Keratinocyte (primary cell): ENCODE measurements at regions not wholly inside any gene's neighbourhood (a gene's known extent, or its start where the extent isn't known, plus 50 kb on each side); places are given as distances from the start of the nearest gene placed in this dataset.

ENCODE experiments used
- DNase-seq: peaks from one replicate; pipeline ENCODE4 v3.0.0-alpha.2; 2011; ENCODE audit warnings: low read depth, missing footprints, low spot score
- FAIRE-seq: peaks from 2 replicates; lab custom pipeline; 2011; peaks lifted over from hg19 to GRCh38; lab: Jason Lieb, UNC
- H2AFZ ChIP-seq: 2 replicates; pipeline ENCODE4 v1.6.0; 2012; ENCODE audit warnings: low read length, control low read depth, inconsistent platforms; ENCODE audit not compliant: control insufficient read depth
- H3K27ac ChIP-seq: 2 replicates; pipeline ENCODE4 v1.5.1; 2011; ENCODE audit warnings: low read length; ENCODE audit not compliant: control insufficient read depth, insufficient read depth
- H3K27me3 ChIP-seq: 3 replicates; pipeline ENCODE4 v1.6.0; 2011; ENCODE audit warnings: low read length; ENCODE audit not compliant: control insufficient read depth, insufficient read depth; ENCODE audit errors: extremely low read depth
- H3K36me3 ChIP-seq, 2 experiments: 2 replicates in 1 of 2; 3 replicates in 1 of 2; pipeline ENCODE4 v1.5.1; 2011; ENCODE audit warnings: low read length in 2 of 2, mild to moderate bottlenecking in 1 of 2; ENCODE audit not compliant: control insufficient read depth in 2 of 2, insufficient read depth in 2 of 2; ENCODE audit errors: extremely low read depth in 1 of 2
- H3K4me1 ChIP-seq: 3 replicates; pipeline ENCODE4 v1.5.1; 2011; ENCODE audit warnings: low read length; ENCODE audit not compliant: control insufficient read depth, insufficient read depth; ENCODE audit errors: extremely low read depth
- H3K4me2 ChIP-seq: 3 replicates; pipeline ENCODE4 v1.6.0; 2011; ENCODE audit warnings: low read depth, low read length; ENCODE audit not compliant: control insufficient read depth, insufficient read depth; ENCODE audit errors: extremely low read depth
- H3K4me3 ChIP-seq, 3 experiments: fragments of 200-600 bp in 1 of 3; sonication (generic) in 1 of 3; 2 replicates in 2 of 3; 3 replicates in 1 of 3; pipeline ENCODE4 v1.5.1; 2011 to 2016; ENCODE audit warnings: low read length in 3 of 3, mild to moderate bottlenecking in 3 of 3, control low read depth in 2 of 3, inconsistent platforms in 1 of 3, low read depth in 1 of 3, mixed read lengths in 1 of 3, mixed run types in 1 of 3, moderate library complexity in 1 of 3; ENCODE audit not compliant: control insufficient read depth in 2 of 3, insufficient read depth in 2 of 3; ENCODE audit errors: extremely low read depth in 1 of 3
- H3K79me2 ChIP-seq: 2 replicates; pipeline ENCODE4 v1.6.0; 2012; ENCODE audit warnings: low read length; ENCODE audit not compliant: control insufficient read depth, insufficient read depth
- H3K9ac ChIP-seq: 3 replicates; pipeline ENCODE4 v1.6.0; 2011; ENCODE audit warnings: low read length; ENCODE audit not compliant: control insufficient read depth, insufficient read depth; ENCODE audit errors: extremely low read depth
- H3K9me1 ChIP-seq: 3 replicates; pipeline ENCODE4 v1.6.0; 2011; ENCODE audit warnings: low read length; ENCODE audit not compliant: control insufficient read depth, insufficient read depth; ENCODE audit errors: extremely low read depth
- H3K9me3 ChIP-seq: 2 replicates; pipeline ENCODE4 v1.5.1; 2012; ENCODE audit warnings: low read depth, low read length; ENCODE audit not compliant: control insufficient read depth
- H4K20me1 ChIP-seq: 3 replicates; pipeline ENCODE4 v1.6.0; 2011; ENCODE audit warnings: low read length; ENCODE audit not compliant: control insufficient read depth, insufficient read depth; ENCODE audit errors: extremely low read depth
- EZH2 ChIP-seq: IDR thresholded peaks from one replicate; pipeline ENCODE4 v1.6.1; 2012; ENCODE audit warnings: inconsistent platforms, mild to moderate bottlenecking, low read length, moderate library complexity
- dilution Hi-C: fragments of 300-500 bp; cut with MboI; formaldehyde crosslinking; loops from one replicate; pipeline ENCODE4 v1.7.0; 2020; ENCODE audit warnings: low sequenced_read_pairs; ENCODE audit not compliant: extremely low pct_ligation_motif_present
- TF ChIP-seq, protein P1 (sequence below), 3 experiments: IDR thresholded peaks in 1 of 3; conservative IDR thresholded peaks in 1 of 3; optimal IDR thresholded peaks in 1 of 3; 2 replicates in 2 of 3; 3 replicates in 1 of 3; pipeline versions ENCODE3 to v1.5.1; 2011; ENCODE audit warnings: low read length in 3 of 3, mild to moderate bottlenecking in 3 of 3, moderate library complexity in 2 of 3, control low read depth in 1 of 3, inconsistent platforms in 1 of 3; ENCODE audit not compliant: insufficient read depth in 2 of 3; ENCODE audit errors: extremely low read depth in 1 of 3

DNA sequence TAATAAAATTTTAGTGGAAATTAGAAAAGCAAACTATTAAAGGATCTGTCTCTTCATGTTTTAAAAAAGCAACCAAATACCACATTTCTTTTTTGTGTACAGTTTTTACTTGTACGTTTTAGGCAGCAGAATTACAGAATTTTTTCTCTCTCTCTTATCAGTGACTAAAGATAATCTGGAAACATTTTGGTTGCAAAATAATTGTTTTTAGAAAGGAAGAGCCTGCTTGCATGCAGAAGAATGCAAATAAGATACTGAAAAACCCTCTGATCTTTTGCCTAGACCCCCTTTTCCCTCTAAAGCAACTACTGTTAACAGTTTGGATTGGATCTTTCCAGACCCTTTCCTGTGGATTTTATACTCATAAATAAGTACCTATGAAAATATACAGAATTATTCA, 75.9 kb upstream of the SGCD start:
- DNase-seq (no peak), FAIRE-seq (no peak)
- H3K27ac ChIP-seq = no peak overlapping the region
- H3K79me2 ChIP-seq = no peaks in the 10 kb centered on the region
- H3K4me2 ChIP-seq = no peak overlapping the region
- H2AFZ ChIP-seq = no peak overlapping the region
- H3K27me3 ChIP-seq = no peaks in the 10 kb centered on the region
- no peak overlapping the region for H3K4me3 ChIP-seq
- H4K20me1 ChIP-seq = no peaks in the 10 kb centered on the region
- dilution Hi-C loops = no loop called here
- no peaks in the 10 kb centered on the region for H3K9me1 ChIP-seq
- TF ChIP-seq EZH2 = no peak
- TF ChIP-seq, protein P1, sequence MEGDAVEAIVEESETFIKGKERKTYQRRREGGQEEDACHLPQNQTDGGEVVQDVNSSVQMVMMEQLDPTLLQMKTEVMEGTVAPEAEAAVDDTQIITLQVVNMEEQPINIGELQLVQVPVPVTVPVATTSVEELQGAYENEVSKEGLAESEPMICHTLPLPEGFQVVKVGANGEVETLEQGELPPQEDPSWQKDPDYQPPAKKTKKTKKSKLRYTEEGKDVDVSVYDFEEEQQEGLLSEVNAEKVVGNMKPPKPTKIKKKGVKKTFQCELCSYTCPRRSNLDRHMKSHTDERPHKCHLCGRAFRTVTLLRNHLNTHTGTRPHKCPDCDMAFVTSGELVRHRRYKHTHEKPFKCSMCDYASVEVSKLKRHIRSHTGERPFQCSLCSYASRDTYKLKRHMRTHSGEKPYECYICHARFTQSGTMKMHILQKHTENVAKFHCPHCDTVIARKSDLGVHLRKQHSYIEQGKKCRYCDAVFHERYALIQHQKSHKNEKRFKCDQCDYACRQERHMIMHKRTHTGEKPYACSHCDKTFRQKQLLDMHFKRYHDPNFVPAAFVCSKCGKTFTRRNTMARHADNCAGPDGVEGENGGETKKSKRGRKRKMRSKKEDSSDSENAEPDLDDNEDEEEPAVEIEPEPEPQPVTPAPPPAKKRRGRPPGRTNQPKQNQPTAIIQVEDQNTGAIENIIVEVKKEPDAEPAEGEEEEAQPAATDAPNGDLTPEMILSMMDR (optimal IDR thresholded peaks at IDR 0.05 in 1 of 3, IDR thresholded peaks at IDR 0.05 in 1 of 3, conservative IDR thresholded peaks at IDR 0.05 in 1 of 3; ENCODE audit: extremely low read depth in 1 of 3, insufficient read depth in 2 of 3, low read length in 3 of 3) = no peak
- H3K9ac ChIP-seq = no peak overlapping the region
- H3K9me3 ChIP-seq = no peaks in the 10 kb centered on the region
- H3K4me1 ChIP-seq = no peaks in the 10 kb centered on the region
- no peaks in the 10 kb centered on the region for H3K36me3 ChIP-seq

DNA sequence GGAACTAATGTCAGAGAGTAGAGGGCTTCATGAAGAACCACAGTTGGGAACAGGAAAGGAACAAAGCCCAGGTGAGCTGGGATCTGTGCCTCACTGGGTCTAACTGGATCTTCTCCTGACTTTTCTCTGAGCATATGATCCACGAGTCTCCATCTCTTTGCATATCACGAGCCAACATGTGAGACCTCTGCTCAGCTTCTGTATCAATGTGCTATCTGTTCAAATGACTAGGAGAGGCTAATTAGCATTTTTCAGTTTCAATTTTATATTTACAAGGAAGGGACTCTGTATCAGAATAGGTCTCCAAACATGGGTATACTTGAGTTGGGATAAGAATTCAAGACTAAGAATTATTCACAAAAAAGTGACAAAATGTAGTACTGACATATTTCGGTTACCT, 73.8 kb upstream of the SGCD start:
- H3K27ac ChIP-seq = no peak overlapping the region
- no peak overlapping the region for H3K9ac ChIP-seq
- H3K4me1 ChIP-seq = no peaks in the 10 kb centered on the region
- no peaks in the 10 kb centered on the region for H3K79me2 ChIP-seq
- FAIRE-seq = no peak
- no peaks in the 10 kb centered on the region for H3K9me3 ChIP-seq
- H3K27me3 ChIP-seq = no peaks in the 10 kb centered on the region
- no peak overlapping the region for H3K4me2 ChIP-seq
- H3K36me3 ChIP-seq = no peaks in the 10 kb centered on the region
- DNase-seq = no peak
- no peaks in the 10 kb centered on the region for H4K20me1 ChIP-seq
- H3K9me1 ChIP-seq = no peaks in the 10 kb centered on the region
- no peak overlapping the region for H2AFZ ChIP-seq
- H3K4me3 ChIP-seq = no peak overlapping the region
- TF ChIP-seq EZH2 = no peak
- TF ChIP-seq, protein P1 (optimal IDR thresholded peaks at IDR 0.05 in 1 of 3, IDR thresholded peaks at IDR 0.05 in 1 of 3, conservative IDR thresholded peaks at IDR 0.05 in 1 of 3; ENCODE audit: extremely low read depth in 1 of 3, insufficient read depth in 2 of 3, low read length in 3 of 3) = no peak
- dilution Hi-C loops = no loop called here
